ENCODE measurements at regions not wholly inside any gene's neighbourhood (a gene's known extent, or its start where the extent isn't known, plus 50 kb on each side); places are given as distances from the start of the nearest gene placed in this dataset.
"Not testable (repeated sequence)": the region's sequence is repeated elsewhere in the genome, so short reads cannot be mapped to it uniquely, and the experiment has no call there.

DNA sequence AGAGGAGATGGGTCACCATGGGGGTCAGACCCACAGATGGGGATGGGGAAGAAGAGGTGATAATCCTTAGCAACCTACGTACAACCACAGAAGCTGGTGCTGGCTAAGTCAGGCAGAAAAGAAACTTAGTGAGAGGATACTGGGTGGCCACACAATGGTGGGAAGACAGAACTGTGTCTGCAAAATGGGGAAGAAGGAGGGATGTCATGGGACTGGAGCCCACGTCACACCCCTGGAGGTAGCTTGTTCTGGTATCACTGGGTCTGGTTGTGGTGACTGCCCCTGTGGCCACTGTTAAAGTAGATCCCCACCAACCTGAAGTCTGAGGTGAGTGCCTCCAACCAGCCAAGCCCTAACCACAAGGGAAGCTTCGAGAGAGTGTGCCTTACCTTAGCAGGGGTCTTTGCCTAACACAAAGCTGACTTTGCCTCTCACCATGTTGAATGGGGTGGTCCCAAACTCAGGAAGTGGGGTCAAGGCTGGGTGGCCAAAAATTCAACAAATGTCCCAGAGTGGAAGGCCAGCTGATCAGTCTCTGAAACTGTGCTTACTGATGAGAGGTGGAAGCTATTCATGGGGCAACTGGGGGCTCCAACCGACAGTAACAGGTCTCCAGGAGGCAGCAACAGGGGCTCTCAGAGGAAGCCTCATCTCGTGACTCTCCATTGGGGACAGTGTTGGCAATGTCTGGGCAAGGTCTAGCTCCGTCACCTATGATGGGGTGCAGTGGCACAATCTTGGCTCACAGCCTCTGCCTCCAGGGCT is 64.8 kb upstream of the SLC1A4 start:
- DNase-seq = no peak

DNA sequence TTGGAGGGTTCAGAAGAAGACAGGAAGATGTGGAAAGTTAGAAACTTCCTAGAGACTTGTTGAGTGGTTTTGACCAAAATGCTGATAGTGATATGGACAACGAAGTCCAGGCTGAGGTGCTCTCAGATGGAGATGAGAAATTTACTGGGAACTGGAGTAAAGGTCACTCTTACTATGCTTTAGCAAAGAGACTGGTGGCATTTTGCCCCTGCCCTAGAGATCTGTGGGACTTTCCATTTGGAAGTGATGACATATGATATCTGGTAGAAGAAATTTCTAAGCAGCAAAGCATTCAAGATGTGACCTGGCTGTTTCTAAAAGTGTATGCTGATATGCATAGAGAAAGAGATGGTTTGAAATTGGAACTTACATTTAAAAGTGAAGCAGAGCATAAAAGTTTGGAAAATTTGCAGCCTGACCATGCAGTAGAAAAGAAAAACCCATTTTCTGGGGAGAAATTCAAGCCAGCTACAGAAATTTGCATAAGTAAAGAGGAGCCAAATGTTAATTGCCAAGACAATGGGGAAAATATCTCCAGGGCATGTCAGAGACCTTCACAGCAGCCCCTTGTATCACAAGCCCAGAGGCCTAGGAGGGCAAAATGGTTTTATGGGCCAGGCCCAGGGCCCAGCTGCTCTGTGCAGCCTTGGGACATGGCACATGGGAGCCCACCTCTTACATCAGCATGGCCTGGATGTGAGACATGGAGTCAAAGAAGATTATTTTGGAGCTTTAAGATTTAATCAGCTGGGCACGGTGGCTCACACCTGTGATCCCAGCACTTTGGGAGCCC is 63.1 kb upstream of the SLC1A4 start:
- not testable (repeated sequence) for DNase-seq

DNA sequence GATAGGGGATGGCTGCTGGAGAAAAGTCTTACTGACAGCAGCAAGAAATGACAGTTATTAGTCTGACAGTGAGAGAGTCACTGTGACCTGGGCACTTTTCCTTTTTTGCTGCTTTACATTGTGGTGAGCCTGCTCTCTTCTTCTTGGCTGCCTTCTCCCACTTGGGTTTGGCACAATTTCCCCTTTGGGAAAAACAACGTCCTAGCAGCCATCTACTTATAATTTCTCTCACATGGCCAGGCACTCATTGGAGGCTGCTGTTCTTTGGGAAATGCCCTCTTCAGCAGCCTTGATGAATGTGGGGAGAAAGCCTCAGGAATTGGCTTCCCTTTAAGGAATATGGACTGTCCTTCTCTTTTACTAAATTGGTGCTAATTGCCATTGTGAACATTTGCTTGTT is 60.4 kb upstream of the SLC1A4 start:
- no peak for DNase-seq

DNA sequence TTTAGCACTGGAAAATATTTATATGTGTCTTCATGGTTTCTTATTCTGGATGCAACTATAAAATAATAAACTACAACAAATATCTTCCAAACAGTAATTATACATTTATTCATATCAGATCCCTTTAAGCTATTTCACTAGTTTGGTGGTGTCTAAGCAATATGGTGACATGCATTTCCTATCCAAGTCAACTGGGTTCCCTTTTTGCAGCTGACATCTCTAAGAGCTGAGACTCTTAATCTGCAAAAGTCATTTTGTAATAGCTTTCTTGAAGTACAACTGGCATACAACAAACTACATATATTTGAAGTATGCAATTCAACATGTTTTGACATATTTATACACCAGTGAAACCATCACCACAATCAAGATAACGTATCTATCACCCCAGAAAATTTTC is 59.9 kb upstream of the SLC1A4 start:
- DNase-seq = no peak

DNA sequence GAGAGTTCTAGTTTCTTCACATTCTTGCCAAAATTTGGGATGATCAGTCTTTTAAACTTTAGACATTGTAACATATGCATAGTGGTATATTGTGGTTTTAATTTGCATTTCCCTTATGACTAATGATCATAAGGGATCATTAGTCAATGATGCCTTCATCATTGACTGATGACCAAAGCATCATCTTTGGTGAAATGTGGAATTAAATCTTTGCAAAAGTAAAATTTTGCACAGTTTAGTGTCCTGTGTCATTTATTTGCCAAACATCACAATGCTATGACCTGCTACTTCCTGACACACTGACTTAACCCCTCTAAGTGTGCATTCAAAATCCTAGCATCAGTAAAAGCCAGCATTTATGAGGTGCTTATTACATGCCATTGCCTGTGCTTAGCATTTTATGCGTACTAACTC is 58.9 kb upstream of the SLC1A4 start:
- no peak for DNase-seq

DNA sequence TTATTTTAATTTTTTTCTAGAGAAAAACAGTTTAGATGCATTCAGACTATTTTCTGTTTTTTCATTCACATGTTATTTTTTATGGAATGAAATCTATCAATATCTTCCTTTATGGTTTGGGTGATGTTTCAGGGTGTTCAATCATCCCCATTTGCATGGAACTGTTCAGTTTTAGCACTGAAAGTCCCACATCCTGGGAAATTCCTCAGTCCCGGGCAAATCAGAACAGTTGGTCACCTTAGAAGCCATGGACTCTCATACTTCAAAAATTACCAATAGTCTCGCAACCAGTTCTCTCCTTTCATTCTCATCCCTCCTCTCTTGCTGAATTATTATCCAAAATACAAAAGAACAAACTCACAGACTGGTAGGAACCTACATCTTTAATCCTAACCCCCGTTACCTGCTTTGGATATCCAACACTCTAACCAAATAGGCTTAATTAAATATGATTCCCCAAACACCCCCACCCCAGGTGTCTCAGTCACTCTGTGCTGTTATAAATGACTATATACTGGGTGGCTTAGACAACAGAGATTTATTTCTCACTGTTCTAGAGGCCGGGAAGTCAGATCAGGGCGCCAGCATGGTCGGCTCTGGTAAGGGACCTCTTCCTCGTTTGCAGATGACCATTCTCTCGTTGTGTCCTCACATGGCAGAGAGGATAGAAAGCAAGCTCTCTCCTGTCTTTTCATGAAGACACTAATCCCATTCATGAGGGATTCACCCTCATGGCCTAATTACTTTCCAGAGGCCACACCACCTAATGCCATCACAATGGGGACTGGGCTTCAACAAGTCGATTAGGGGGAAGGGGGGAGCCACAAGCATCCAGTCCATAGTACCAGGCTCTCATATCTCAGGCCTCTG is 57.7 kb upstream of the SLC1A4 start:
- no peak for DNase-seq

DNA sequence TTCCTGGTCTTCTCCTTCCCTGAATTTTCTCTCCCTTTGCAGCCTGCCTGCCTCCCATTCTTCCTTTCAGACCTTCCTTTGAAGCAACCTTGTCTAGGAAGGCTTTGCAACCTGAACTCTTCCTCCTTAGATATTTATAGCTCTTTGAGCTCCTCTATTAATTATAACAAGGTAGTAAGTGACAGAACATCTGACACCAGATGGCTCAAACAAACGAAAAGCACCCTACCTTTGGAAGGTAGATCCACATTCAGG is 57.2 kb upstream of the SLC1A4 start:
- DNase-seq = no peak

DNA sequence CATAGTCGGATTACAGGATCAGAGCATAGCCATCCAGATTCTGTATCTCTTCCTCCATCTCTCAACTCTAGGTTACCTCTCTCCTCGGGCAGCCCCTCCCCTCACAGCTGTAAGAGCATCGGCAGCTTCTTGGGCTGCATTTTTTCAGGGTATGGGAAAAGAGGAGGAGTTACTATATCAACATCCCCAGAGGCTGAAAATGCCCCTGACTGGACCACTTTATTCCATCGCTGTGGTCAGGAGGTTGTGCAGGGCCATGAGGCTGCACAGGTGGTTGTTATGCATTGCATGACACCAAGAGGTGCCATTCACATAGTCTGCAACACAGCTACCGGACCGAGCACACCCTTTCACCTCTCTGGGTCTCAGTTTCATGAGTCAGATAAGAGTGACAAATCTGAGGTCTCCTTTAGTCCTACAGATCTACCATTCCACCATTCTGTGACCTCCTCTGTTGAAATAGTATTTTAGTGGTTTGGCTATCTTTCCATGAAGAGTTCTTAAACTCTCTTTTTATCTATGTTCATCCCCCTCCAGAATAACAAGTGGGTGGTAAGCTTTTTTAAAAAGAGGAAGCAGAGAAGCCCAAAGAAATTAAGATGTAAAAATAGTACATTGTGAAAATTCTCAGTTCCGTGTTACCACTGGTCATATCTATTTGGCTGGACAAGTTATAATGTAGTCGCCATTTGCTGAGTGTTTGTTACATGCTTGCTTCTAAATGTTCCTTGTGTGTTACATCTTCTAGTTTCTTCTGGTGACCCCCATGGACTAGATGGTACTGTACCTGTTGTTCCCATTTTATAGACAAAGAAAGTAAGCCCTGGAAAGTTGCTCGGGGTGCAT is 56.6 kb upstream of the SLC1A4 start:
- DNase-seq = no peak

DNA sequence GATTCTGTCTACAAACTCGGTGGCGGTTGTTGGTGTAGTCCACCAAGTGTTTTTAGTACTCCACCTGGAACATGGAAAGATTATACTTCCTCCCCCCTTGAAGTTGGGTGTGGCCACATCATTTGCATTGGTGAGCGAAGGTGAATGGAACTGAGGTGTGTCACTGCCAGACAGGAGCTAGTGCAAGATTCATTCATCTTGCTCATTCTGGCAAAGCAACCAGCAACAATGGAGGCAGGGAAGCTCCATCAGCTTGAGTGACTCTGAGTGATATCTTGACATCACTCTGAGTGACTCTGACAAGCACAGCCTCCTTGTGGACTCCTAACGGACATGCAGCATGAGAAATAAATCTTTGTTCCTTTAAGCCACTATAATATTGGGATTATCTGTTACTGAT is 54.7 kb upstream of the SLC1A4 start:
- no peak for DNase-seq

DNA sequence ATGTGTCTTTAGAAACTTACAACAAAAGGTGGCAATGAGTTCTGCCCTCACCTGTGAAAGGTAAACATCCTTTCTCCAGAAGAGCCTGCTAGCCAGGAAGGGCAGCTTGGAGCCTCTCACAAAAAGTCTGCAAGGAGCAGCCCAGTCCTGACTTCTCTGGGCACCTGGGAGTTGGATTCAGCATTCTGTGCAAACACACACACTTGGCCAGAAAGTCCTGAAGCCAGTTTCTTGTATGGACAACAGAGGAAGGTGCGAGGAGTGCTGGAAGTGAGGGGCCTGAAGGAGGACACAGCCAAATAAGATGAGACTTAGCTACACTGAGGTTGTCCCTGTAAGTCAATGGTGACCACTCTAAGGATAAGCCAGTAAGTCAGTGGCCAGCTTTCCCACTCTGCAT is 52.4 kb upstream of the SLC1A4 start:
- no peak for DNase-seq

DNA sequence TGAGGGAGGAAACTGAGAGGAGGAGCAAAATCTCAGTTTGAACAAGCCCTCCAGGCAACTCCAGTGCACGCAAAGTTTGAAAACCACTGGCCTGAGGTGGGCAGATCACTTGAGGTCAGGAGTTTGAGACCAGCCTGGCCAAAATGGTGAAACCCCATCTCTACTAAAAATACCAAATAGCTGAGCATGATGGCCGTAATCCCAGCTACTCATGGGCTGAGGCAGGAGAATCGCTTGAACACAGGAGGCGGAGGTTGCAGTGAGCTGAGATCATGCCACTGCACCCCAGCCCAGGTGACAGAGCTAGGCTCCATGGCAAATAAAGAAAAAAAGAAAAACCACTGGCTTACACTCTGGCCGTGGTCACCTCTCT is 51.9 kb upstream of the SLC1A4 start:
- DNase-seq = not testable (repeated sequence)

DNA sequence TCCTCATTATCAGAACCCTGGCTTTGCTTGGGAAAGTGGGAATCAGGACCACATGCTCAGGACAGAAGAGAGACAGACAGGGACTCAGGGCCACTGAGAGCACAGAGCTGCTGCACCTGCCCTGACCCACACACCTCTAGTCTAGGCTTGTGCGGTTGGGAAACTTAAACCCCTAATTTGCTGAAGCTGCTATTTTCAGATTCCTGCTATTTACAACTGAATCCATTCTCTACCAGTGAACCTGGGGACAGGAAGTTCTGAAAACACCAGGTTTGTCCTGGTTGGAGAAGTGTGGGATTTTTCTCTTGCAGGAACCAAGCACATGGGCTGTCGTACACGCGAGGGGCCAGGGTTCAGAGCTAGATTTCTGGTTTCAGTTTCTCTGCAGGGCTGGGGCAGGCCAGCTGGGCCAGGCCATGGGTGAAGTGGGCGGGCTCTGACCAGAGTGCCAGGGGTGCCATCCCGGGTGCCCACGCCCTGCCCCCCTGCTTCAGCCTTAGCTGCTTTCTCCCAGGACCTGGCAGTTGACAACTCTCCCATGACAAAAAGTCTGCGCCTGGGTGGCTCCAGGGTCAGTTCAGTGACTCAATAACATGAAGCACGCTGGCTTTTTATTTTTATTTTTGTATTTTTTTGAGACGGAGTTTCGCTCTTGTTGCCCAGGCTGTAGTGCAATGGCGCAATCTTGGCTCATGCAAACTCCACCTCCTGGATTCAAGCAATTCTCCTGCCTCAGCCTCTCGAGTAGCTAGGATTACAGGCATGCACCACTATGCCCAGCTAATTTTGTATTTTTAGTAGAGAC is 51.3 kb upstream of the SLC1A4 start:
- no peak for DNase-seq

DNA sequence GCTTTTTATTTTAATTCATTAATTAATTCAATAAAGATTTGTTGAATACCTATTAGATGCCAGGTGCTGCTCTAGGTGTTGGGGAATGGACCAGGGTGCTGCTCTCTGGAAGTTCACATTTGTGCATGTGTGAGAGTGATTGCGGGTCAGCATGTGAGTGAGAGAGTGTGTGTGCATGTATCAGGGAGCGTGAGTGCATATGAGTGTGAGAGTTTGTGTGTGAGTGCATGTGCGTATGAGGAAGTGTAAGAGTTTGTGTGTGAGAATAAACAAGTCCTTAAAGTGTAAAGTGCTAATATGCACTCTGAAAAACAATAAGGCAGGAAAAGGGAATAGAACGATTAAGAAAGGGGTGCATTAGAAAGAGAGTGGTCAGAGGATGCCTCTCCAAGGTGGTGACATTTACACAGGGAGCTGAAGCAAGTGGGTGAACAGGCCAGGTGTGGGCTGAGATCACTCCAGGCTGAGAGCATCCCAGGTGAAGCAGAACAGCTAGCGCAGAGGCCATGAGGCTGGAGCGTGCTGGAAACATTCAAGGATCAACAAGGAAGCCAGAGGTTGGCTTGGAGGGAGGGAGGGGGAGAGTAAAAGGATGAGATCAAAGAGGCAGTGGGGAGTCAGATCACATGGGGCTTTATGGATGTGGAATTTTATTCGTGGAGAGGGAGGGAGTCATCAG is 50.5 kb upstream of the SLC1A4 start:
- no peak for DNase-seq

DNA sequence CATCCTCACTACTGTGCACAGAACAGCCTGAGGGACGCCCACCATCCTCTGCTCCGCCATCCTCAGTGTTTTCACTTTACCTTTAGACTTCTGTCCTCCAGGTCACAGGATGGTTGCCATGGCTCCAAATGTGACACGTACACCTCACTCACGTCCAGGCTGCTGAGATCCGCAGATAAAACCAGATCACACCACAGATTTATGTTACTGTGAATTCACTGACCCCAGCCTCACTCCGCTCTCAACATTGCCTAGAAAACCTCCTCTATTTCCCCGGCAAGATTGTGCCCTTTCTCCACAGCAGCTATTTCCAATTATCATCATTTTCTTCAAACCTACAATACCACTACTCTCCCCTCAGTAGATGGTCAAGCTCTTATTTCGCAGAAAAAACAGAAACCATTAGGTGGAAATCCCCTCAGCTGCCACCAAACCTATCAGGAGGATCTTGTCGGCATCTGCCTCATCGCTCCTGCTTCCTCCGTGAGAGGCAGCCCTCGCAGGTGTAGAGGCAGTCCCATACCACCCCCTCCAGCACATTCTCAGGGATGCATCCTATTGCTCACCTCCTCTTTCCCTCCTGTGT is 49.8 kb upstream of the SLC1A4 start:
- DNase-seq = no peak
